Keratinocyte (primary cell): ENCODE measurements at regions not wholly inside any gene's neighbourhood (a gene's known extent, or its start where the extent isn't known, plus 50 kb on each side); places are given as distances from the start of the nearest gene placed in this dataset.

ENCODE experiments used
- CTCF ChIP-seq, 3 experiments: IDR thresholded peaks in 1 of 3; conservative IDR thresholded peaks in 1 of 3; optimal IDR thresholded peaks in 1 of 3; 2 replicates in 2 of 3; 3 replicates in 1 of 3; pipeline versions ENCODE3 to v1.5.1; 2011; ENCODE audit warnings: low read length in 3 of 3, mild to moderate bottlenecking in 3 of 3, moderate library complexity in 2 of 3, control low read depth in 1 of 3, inconsistent platforms in 1 of 3; ENCODE audit not compliant: insufficient read depth in 2 of 3; ENCODE audit errors: extremely low read depth in 1 of 3
- EZH2 ChIP-seq: IDR thresholded peaks from one replicate; pipeline ENCODE4 v1.6.1; 2012; ENCODE audit warnings: inconsistent platforms, mild to moderate bottlenecking, low read length, moderate library complexity

- TF ChIP-seq EZH2: no peak
- no peak for TF ChIP-seq CTCF (optimal IDR thresholded peaks at IDR 0.05 in 1 of 3, IDR thresholded peaks at IDR 0.05 in 1 of 3, conservative IDR thresholded peaks at IDR 0.05 in 1 of 3; ENCODE audit: extremely low read depth in 1 of 3, insufficient read depth in 2 of 3, low read length in 3 of 3)
These were observed 308.9 kb upstream of the RUNX1 start for GRCh38 chr21:35358008-35358407.
